ENCODE measurements at regions not wholly inside any gene's neighbourhood (a gene's known extent, or its start where the extent isn't known, plus 50 kb on each side); places are given as distances from the start of the nearest gene placed in this dataset.

DNA sequence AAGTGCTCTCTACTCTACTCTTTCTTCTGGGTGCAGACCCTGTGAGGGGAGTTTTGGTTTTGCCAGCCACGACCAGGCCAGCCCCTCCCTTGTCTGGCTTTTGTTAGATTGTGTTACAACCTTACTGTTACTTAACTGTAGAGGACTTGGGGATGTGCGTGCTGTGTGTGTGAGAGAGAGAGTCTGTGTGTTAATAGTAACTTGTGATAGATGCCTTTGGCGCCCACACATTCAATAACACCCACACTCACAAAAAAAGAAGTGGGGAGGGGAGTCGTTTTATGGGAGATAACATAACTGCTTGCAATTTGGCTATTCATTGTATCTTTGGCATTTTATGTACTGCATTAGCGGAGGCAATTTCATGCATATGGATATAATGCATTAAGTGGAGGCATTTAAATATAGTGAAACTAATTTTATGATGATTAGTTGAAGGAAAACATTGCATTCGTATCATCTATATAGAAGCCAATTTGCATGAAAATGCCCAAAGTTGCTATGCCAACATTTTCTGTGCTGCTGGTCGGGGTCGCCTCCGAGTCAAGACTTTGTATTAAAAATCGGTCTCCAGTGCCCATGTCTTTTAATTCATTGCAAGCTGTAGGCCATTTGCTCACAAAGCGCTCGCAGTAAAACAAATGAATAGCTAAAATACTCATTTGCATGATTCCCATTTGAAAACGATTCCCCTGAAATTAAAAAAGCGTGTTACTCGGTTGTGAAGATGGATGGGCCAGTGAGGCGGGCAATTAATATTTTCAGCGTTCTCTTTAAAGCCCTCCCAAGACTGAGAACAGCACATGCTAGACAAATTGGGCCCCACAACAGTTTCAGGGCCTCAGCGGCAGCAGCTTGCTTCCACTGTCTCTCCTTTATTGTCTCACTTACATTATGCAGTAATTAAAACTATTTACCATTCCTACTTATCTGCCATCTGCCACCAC lies 158.5 kb upstream of the SMAD3 start:
- DNase-seq, result no peak

DNA sequence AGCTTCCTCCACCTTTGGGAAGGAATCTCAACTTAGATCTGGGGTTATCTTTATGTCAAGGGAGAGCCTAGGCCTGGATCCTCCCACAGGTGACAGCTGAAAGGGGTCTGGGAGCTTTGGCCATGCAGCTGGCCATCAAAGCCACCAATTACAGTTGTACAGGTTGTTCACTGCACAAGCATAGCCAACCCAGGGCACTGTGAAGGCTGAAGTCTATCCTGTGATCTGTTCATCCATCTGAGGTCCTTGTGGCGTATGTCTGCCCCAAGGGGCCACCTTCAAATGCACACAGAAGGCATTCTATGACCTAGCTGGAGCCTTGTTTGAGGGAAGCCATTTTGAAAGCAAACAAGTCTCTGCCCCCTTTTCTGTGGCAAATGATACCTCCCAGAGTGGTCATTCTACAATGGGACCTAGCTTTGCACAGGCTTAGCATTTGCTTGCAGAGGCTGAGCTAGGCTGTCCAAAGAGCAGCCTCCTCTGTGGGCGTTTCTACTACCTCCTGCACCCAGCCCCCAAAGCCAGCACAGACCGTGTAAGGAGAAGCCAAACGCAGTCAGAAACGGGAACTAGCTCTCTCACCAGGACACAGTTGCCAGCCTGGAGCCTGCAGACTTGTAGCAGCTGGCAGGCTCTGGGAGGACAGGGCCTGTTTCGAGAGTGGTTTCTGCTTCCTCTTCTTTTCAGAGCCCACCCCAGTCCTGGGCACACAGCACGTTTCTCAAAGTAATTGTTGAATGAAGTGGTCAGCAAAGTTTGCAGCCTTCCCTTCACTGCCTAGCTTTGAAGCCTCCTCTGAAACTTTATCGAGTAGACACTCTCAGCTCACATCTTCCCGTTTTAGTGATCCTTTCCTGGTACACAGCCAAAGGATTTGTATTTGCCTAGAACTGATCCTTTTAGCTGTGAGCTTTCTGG lies 157.3 kb upstream of the SMAD3 start:
- DNase-seq, result no peak

GRCh38 chr15:66908744-66909095 lies 156.7 kb upstream of the SMAD3 start:
- no peak for DNase-seq

DNA sequence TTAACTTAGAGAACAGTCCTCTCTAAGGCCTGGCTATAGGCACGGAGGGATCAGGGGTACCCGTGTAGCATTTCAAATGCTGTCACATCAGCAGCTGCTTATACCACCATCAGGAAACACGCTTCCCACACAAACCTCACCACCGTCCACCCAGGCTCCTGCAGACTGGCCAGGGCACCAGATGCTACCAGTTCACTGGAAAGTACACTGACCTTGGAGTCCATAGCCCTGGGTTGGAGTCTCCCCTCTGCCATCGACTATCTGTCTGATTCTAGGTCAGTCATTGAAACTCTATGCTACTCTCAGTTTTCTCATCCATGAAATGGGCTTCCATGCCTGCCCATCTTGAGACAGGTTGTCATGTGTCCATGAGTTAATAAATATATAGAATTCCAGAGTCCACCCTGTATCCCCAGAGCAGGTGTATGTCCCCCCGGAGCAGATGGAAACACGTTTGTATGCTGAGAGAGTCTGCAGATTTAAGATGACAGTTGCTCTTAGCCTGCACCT lies 156.0 kb upstream of the SMAD3 start:
- DNase-seq, result no peak

GRCh38 chr15:66911131-66911700 lies 154.2 kb upstream of the SMAD3 start:
- no peak for DNase-seq

- DNase-seq, result no peak
Measured at GRCh38 chr15:66912001-66912400, 153.4 kb upstream of the SMAD3 start.

GRCh38 chr15:66912441-66912840 lies 153.0 kb upstream of the SMAD3 start:
- no peak for DNase-seq

- no peak for DNase-seq
Measured at GRCh38 chr15:66917904-66918448, 147.4 kb upstream of the SMAD3 start.

GRCh38 chr15:66919421-66919820 lies 146.0 kb upstream of the SMAD3 start:
- DNase-seq, result no peak

DNA sequence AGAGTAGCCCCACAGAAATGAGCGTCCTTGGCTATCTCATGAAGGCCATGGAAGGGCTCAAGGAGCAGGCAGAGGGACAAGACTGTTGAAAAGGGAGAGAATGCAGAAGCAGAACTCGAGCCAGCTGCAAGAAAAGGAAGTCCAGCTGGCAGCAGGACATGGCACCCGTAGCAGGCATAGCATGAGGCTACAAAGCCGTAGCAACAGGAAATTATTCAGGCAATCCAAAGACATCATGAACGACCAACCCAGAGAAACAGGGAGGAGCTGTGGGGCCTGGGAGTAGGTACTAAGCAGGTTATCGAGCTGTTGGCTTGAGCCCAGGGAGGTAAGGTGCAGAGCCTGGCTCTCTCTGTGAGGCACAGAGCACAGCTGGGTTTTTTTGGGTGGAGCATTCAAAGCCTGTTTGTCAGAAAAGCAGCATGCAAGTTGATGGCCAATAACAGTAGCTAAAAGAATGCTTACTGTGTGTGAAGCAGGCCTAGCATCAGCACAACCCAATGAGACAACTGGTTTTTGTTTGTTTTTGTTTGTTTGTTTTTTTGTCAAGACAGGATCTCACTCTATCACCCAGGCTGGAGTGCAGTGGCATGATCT lies 144.0 kb upstream of the SMAD3 start:
- DNase-seq, result no peak

DNA sequence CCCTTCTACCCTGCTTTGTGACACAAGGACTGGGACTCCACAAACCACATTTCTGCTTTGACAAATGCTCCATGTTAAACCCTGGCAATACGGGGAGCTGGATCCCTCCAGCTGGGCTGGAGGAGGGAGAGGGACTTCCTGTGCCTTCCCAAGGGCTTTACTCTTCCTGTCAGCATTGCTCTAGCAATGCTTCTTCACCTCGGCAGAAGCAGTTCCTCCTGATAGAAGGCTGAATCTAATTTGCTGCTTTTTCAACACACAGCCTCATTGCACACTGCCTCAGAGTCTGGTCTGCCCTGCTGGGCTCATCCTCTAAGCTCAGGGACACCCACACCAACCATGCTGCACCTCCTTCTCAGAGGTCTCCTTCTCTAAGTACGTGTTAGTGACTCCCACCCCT lies 142.8 kb upstream of the SMAD3 start:
- DNase-seq, result no peak

- no peak for DNase-seq
Measured at GRCh38 chr15:66923438-66923881, 141.9 kb upstream of the SMAD3 start.

GRCh38 chr15:66924889-66925288 lies 140.5 kb upstream of the SMAD3 start:
- DNase-seq, result no peak

DNA sequence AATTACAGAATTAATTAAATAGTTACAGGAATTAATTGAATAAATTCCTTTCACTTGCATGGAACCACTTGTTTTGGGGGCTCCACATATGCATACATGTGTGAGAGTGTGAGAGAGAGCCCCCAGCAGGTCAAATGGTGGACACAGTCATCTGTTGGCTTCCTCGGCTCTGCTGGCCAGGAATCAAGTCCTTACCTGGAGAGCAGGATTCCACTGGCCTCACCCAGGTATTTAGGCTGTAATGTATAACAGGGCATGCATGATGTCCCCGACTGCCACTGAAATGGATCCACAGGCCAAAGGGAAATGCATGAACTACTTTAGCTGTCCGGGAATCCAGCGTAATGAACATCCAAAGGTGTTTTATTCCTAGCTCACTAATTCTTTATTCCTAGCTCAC lies 139.7 kb upstream of the SMAD3 start:
- no peak for DNase-seq

DNA sequence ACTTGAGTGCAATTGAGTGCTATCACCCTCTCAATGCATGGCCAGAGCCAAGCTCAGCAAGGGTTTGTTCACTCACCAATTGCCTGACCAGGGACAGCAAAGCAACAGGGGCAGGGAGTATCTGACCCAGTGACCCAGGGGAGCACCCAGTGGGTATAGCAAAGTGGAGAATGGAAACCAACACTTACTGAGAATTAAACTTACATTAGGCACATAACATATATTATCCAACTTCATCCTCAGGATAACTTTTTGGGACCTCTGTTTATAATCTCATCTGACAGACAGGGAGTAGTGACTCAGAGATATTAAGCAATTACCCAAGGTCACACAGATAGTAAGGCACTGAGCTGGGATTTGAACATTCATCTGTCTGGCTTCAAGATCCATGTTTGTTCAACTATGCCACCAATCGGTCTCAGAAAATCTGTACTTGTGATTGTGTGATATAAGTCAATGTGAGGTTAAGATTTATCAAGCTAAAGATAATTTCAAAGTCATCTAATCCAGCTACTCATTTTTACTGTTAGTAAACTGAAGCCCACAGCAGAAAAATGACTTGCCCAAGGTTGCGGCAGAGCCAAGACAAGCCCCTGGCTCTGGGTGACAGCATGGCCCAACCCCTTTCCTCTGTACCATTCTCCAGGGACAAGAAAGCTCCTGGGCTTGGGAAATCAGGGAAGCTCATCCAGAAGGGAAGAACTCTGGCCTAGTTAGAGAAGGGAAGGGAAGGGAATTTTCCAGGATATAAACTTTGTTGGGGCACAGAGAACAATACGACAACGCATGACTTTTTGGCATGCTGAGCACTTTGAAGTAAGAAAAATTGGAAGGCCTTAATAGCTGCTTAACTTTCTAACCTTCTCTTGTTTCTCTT lies 138.0 kb upstream of the SMAD3 start:
- DNase-seq, result peak; percentile 31

DNA sequence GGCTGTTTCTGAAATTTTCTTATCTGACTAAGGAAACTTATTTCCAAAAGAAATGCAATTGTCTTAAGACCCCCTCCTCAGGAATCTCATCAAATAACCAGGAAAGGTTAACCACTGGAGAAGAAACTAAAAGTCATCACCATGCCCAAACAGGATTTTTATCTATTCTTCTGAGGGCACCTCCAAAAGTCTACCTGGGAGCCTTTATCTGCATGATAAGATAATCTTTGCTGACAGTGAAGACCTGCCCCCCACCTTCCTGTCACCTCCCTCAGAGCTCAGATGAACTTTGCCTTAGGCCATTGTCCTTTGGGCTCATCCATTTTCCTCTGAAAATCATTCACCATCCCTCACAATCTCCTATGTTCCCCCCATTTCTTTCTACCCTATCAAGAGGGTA lies 137.3 kb upstream of the SMAD3 start:
- no peak for DNase-seq

- DNase-seq, result no peak
Measured at GRCh38 chr15:66928784-66929183, 136.6 kb upstream of the SMAD3 start.

DNA sequence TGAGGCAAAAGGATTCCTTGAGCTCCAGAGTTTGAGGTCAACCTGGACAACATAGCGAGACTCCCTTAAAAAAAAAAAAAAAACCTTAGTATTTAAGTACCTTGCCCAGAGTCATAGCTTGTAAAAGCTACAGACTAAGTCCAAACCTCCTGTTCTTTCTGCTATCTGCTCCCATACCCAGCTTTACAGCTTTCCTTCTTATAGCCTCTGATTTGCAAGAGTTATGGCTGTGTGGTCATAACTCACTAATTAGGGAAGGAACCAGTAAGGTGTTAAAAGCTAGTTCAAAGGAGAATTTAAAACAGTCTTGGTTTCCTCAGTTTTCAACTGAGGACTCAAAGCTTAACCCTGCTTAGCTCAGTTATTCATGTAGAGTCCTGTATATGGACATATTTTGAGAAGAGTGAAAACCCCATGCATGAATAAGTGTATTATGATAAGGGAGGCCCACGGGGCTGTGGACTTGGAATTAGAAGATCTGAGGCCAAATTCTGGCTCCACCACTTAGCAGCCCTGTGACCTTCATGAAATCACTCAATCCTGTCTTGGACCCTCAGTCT lies 135.5 kb upstream of the SMAD3 start:
- DNase-seq, result no peak

- peak; percentile 73 for DNase-seq
Measured at GRCh38 chr15:66931768-66932633, 133.4 kb upstream of the SMAD3 start.

GRCh38 chr15:66932634-66933024 lies 132.8 kb upstream of the SMAD3 start:
- DNase-seq, result no peak

Measured in fibroblast of skin of right biceps (primary cell).